HepG2 (cell line): ENCODE measurements at regions not wholly inside any gene's neighbourhood (a gene's known extent, or its start where the extent isn't known, plus 50 kb on each side); places are given as distances from the start of the nearest gene placed in this dataset.

ENCODE experiments used
- ARHGAP35 ChIP-seq: sonication (generic); formaldehyde crosslinking; IDR thresholded peaks from 2 replicates; pipeline ENCODE4 v1.9.0; 2022; ENCODE audit warnings: mild to moderate bottlenecking, inconsistent platforms, moderate library complexity, missing genetic modification reagents, borderline replicate concordance
- FOSL1 ChIP-seq: sonication (generic); formaldehyde crosslinking; IDR thresholded peaks from 2 replicates; pipeline ENCODE4 v1.9.0; 2021; ENCODE audit warnings: missing genetic modification reagents, borderline replicate concordance
- ISX ChIP-seq: sonication (generic); formaldehyde crosslinking; conservative IDR thresholded peaks from 2 replicates; pipeline ENCODE4 v1.5.0; 2020; ENCODE audit warnings: missing genetic modification reagents
- MYC ChIP-seq: sonication (generic); formaldehyde crosslinking; IDR thresholded peaks from 2 replicates; pipeline ENCODE4 v1.9.0; 2021; ENCODE audit warnings: missing genetic modification reagents, borderline replicate concordance
- POLR2AphosphoS5 ChIP-seq: IDR thresholded peaks from 2 replicates; pipeline ENCODE4 v1.6.1; 2012; ENCODE audit warnings: low read depth, low read length
- SMAD3 ChIP-seq: sonication (generic); formaldehyde crosslinking; IDR thresholded peaks from 2 replicates; pipeline ENCODE4 v1.4.0; 2020; ENCODE audit warnings: missing genetic modification reagents
- THYN1 ChIP-seq: sonication (generic); formaldehyde crosslinking; IDR thresholded peaks from 2 replicates; pipeline ENCODE4 v1.8.1; 2023; ENCODE audit warnings: low read depth, mild to moderate bottlenecking, moderate library complexity, missing genetic modification reagents, borderline replicate concordance
- ZHX2 ChIP-seq, 2 experiments: sonication (generic) in 1 of 2; formaldehyde crosslinking in 1 of 2; IDR thresholded peaks; 2 replicates each; pipeline versions ENCODE4 v1.6.1 to v1.9.0; 2014 to 2022; ENCODE audit warnings: antibody characterized with exemption in 1 of 2, borderline replicate concordance in 1 of 2, inconsistent platforms in 1 of 2, low read depth in 1 of 2, missing genetic modification reagents in 1 of 2
- ZNF431 ChIP-seq: sonication (generic); formaldehyde crosslinking; IDR thresholded peaks from 2 replicates; pipeline ENCODE4 v1.9.0; 2022; ENCODE audit warnings: missing genetic modification reagents, low read depth, mild to moderate bottlenecking, borderline replicate concordance
- ZNF501 ChIP-seq: sonication (generic); formaldehyde crosslinking; IDR thresholded peaks from 2 replicates; pipeline ENCODE4 v1.5.1; 2020; ENCODE audit warnings: mild to moderate bottlenecking, moderate library complexity, missing genetic modification reagents
- TF ChIP-seq, protein P1 (sequence below): sonication (generic); formaldehyde crosslinking; conservative IDR thresholded peaks from 2 replicates; pipeline ENCODE4 v1.4.0; 2020; ENCODE audit warnings: missing genetic modification reagents
- TF ChIP-seq, protein P2 (sequence below): sonication (generic); formaldehyde crosslinking; IDR thresholded peaks from 2 replicates; pipeline ENCODE4 v1.5.0; 2020; ENCODE audit warnings: mild to moderate bottlenecking, missing genetic modification reagents, moderate library complexity

DNA sequence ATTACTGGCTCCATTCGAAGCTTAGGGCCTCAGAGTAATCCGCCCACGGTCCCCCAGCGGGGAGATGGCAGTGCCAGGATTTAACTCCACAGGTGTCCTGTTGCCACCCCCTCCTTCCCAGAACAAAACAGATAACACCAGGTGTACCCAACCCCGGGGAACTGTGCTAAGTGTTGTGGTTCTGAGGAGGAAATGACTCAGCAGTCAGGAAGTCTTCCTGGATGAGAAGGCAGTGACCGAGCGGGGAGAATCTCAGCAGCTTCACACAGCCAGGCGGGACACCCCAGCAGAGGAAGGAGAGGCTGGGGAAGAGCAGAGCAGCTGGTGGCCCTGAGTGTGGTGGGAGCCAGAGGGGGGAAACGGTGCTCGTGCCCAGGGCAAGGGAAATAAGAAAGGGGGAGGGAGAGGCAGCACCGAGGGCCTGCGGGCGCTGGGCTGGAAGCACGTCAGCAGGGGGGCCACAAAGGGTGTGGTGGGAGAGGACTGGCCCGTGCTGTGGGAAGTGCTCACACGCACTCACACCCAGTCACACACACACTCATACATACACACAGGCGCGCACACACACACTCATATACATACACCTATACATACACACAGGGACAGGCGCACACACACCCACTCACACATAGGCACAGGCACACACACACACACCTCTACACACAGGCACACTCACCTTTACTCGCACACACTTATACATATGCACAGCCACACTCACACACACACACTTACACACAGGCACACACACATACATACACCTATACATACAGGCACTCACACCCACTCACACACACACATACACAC is 59.8 kb upstream of the CHST15 start:
- TF ChIP-seq SMAD3 (CRISPR knock-in tag) (no peak), ISX (CRISPR knock-in tag) (no peak), ZNF501 (CRISPR knock-in tag) (no peak), THYN1 (CRISPR knock-in tag) (no peak), ZHX2 (IDR thresholded peaks at IDR 0.05; ENCODE audit: low read depth) (no peak), ZHX2 (CRISPR knock-in tag; IDR thresholded peaks at IDR 0.05; ENCODE audit: borderline replicate concordance) (no peak), MYC (CRISPR knock-in tag) (no peak), POLR2AphosphoS5 (no peak), ARHGAP35 (CRISPR knock-in tag) (no peak), ZNF431 (CRISPR knock-in tag) (no peak), FOSL1 (no peak)
- TF ChIP-seq, protein P1, sequence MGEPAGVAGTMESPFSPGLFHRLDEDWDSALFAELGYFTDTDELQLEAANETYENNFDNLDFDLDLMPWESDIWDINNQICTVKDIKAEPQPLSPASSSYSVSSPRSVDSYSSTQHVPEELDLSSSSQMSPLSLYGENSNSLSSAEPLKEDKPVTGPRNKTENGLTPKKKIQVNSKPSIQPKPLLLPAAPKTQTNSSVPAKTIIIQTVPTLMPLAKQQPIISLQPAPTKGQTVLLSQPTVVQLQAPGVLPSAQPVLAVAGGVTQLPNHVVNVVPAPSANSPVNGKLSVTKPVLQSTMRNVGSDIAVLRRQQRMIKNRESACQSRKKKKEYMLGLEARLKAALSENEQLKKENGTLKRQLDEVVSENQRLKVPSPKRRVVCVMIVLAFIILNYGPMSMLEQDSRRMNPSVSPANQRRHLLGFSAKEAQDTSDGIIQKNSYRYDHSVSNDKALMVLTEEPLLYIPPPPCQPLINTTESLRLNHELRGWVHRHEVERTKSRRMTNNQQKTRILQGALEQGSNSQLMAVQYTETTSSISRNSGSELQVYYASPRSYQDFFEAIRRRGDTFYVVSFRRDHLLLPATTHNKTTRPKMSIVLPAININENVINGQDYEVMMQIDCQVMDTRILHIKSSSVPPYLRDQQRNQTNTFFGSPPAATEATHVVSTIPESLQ (CRISPR knock-in tag): no peak
- TF ChIP-seq, protein P2, sequence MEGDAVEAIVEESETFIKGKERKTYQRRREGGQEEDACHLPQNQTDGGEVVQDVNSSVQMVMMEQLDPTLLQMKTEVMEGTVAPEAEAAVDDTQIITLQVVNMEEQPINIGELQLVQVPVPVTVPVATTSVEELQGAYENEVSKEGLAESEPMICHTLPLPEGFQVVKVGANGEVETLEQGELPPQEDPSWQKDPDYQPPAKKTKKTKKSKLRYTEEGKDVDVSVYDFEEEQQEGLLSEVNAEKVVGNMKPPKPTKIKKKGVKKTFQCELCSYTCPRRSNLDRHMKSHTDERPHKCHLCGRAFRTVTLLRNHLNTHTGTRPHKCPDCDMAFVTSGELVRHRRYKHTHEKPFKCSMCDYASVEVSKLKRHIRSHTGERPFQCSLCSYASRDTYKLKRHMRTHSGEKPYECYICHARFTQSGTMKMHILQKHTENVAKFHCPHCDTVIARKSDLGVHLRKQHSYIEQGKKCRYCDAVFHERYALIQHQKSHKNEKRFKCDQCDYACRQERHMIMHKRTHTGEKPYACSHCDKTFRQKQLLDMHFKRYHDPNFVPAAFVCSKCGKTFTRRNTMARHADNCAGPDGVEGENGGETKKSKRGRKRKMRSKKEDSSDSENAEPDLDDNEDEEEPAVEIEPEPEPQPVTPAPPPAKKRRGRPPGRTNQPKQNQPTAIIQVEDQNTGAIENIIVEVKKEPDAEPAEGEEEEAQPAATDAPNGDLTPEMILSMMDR (CRISPR knock-in tag): no peak
